Fibroblast of the aortic adventitia (primary cell): ENCODE measurements at regions not wholly inside any gene's neighbourhood (a gene's known extent, or its start where the extent isn't known, plus 50 kb on each side); places are given as distances from the start of the nearest gene placed in this dataset.
A peak's percentile ranks its signal among the peaks of the same experiment; 100 is the strongest.

Experiments
- DNase-seq: peaks from one replicate; pipeline ENCODE4 v3.0.0-alpha.2; 2010; ENCODE audit warnings: low read depth
- H3K4me3 ChIP-seq: 2 replicates; pipeline ENCODE4 v1.5.1; 2011; ENCODE audit warnings: low read depth, mild to moderate bottlenecking, control low read depth, low read length, moderate library complexity
- CTCF ChIP-seq: IDR thresholded peaks from 2 replicates; pipeline ENCODE4 v1.5.1; 2011; ENCODE audit warnings: mild to moderate bottlenecking, low read length, control low read depth, inconsistent platforms; ENCODE audit not compliant: insufficient read depth

- no peak for DNase-seq
- no peak for TF ChIP-seq CTCF
- no peak overlapping the region for H3K4me3 ChIP-seq
These were observed 89.2 kb upstream of the CLMN start for GRCh38 chr14:95408731-95409476.

DNA sequence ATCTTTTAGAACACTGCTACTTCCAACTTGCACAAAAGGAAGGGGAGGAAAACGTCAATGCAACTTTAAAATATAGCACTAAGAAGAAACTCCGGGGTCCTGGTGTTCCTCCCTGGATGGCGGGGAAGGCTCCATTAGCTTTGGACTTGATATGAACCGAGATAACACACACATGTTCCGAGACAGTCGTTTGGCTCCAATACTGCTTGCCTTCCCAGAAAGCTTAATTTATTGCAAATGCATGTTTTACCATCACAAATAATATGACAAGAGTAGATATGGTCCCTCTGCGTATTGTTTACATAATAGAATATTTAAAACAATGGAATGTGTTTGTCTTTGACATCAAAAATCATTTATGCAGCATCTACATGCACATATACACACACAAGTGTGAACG is 87.6 kb upstream of the CLMN start:
- H3K4me3 ChIP-seq: no peak overlapping the region
- TF ChIP-seq CTCF: no peak
- DNase-seq: no peak

- H3K4me3 ChIP-seq: no peak overlapping the region
- DNase-seq: no peak
- TF ChIP-seq CTCF: no peak
These were observed 87.1 kb upstream of the CLMN start for GRCh38 chr14:95406756-95407277.

DNA sequence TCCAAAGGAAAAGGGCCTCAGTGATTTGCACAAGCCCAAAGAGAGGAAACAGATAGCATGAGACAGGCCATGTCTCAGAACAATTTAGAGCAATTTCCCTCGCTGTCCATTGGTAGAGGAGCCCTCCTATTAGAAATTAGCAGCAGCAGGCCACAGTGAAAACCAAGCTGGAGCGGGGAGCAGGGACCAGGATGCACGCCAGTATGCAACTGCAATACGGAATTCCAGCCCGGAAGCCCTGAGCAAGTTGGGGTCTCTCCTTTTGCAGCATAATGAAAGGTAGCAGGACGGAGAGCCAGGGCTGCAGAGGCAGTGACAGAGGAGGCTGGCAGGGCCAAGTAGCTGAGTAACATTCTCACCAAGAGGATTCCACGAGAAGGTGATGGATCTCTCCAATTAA is 84.9 kb upstream of the CLMN start:
- no peak for DNase-seq
- no peak for TF ChIP-seq CTCF
- H3K4me3 ChIP-seq: no peak overlapping the region

- TF ChIP-seq CTCF: no peak
- DNase-seq: no peak
- H3K4me3 ChIP-seq: no peak overlapping the region
These were observed 82.9 kb upstream of the CLMN start for GRCh38 chr14:95402578-95402977.

DNA sequence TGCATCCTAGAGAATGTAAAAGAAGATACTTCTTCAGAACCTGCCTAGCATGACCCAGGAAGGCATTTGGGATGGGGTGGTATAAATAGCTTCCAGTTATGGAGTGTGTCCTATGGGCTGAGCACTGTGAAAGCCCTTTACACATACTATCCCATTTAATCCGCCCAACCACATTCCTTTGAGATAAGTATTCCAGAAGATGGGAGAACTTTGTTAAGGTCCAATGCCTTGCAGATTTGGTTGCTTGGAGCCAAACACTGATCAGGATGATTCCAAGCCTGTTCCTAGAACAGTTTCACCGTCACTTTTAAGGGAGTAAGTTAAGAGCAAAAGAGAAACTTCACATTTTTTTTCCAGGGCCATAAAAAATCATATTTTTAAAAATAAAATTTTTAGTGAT is 82.5 kb upstream of the CLMN start:
- TF ChIP-seq CTCF: no peak
- DNase-seq: peak; percentile 5
- no peak overlapping the region for H3K4me3 ChIP-seq
